H1 (cell line): ENCODE measurements at regions not wholly inside any gene's neighbourhood (a gene's known extent, or its start where the extent isn't known, plus 50 kb on each side); places are given as distances from the start of the nearest gene placed in this dataset.

Source experiments
- HDAC2 ChIP-seq, 2 experiments: fragments of 300-600 bp in 1 of 2; sonication (generic) in 1 of 2; IDR thresholded peaks; 2 replicates each; pipeline ENCODE4 v1.6.1; 2011 to 2012; ENCODE audit warnings: low read depth in 2 of 2, low read length in 2 of 2, mild to moderate bottlenecking in 2 of 2, moderate library complexity in 2 of 2, borderline replicate concordance in 1 of 2, inconsistent platforms in 1 of 2
- YY1 ChIP-seq: IDR thresholded peaks from 2 replicates; pipeline ENCODE4 v1.6.1; 2011; ENCODE audit warnings: low read depth, mild to moderate bottlenecking, low read length

GRCh38 chr9:108612513-108612912 is 243.3 kb downstream of the ACTL7B start:
- TF ChIP-seq HDAC2 (IDR thresholded peaks at IDR 0.05; ENCODE audit: borderline replicate concordance in 1 of 2, low read depth in 2 of 2, low read length in 2 of 2) (no peak), YY1 (no peak)
